Caco-2 (cell line): ENCODE measurements at regions not wholly inside any gene's neighbourhood (a gene's known extent, or its start where the extent isn't known, plus 50 kb on each side); places are given as distances from the start of the nearest gene placed in this dataset.

Source experiments
- BruUV-seq: library from RNA; stranded (reverse); fragments of 400-500 nt; replicated peaks from 2 replicates; lab custom pipeline; 2021; lab: Mats Ljungman, UMichigan
- CTCF ChIA-PET: fragments of 300-600 bp; sonication (Branson Sonifier 250); formaldehyde crosslinking; loops from one replicate; lab custom pipeline; 2022; ENCODE audit warnings: antibody characterized with exemption; lab: Charles Lee
- POLR2A ChIA-PET: fragments of 300-600 bp; sonication (Branson Sonifier 250); formaldehyde crosslinking; loops from one replicate; lab custom pipeline; 2022; ENCODE audit warnings: antibody characterized with exemption; lab: Charles Lee
- DNase-seq, 2 experiments: peaks; one replicate each; pipeline versions ENCODE4 v3.0.0 to v3.0.0-alpha.2; 2020 to 2022
- H3K27me3 ChIP-seq: replicated peaks from 2 replicates; pipeline ENCODE4 v1.6.0; 2011; ENCODE audit warnings: low read length; ENCODE audit not compliant: control insufficient read depth, insufficient read depth
- H3K36me3 ChIP-seq: 2 replicates; pipeline ENCODE4 v1.5.1; 2011; ENCODE audit warnings: low read length; ENCODE audit not compliant: control insufficient read depth, insufficient read depth
- H3K4me1 ChIP-seq: fragments of 250-450 bp; sonication (Bioruptor Pico); 2 replicates; pipeline ENCODE4 v1.5.1; 2020; ENCODE audit warnings: mild to moderate bottlenecking
- H3K4me3 ChIP-seq: 2 replicates; pipeline ENCODE4 v1.5.1; 2011; ENCODE audit warnings: low read depth, mild to moderate bottlenecking, control low read depth, low read length
- H3K9me3 ChIP-seq: fragments of 250-450 bp; sonication (Bioruptor Pico); 2 replicates; pipeline ENCODE4 v1.5.1; 2020; ENCODE audit warnings: mild to moderate bottlenecking, moderate library complexity
- H3K27ac Mint-ChIP-seq: one replicate; pipeline ENCODE4 v1.8.0; 2022; ENCODE audit warnings: mixed read lengths; ENCODE audit not compliant: unreplicated experiment
- H3K27me3 Mint-ChIP-seq: one replicate; pipeline ENCODE4 v1.8.0; 2022; ENCODE audit warnings: mixed read lengths; ENCODE audit not compliant: insufficient read depth, unreplicated experiment
- H3K36me3 Mint-ChIP-seq: one replicate; pipeline ENCODE4 v1.8.0; 2022; ENCODE audit warnings: mild to moderate bottlenecking, mixed read lengths; ENCODE audit not compliant: insufficient read depth, unreplicated experiment
- H3K4me1 Mint-ChIP-seq: one replicate; pipeline ENCODE4 v1.8.0; 2022; ENCODE audit warnings: low read depth, mixed read lengths; ENCODE audit not compliant: unreplicated experiment
- H3K4me3 Mint-ChIP-seq: one replicate; pipeline ENCODE4 v1.8.0; 2022; ENCODE audit warnings: mild to moderate bottlenecking, moderate library complexity, mixed read lengths; ENCODE audit not compliant: unreplicated experiment
- H3K9me3 Mint-ChIP-seq: one replicate; pipeline ENCODE4 v1.8.0; 2022; ENCODE audit warnings: mixed read lengths; ENCODE audit not compliant: unreplicated experiment
- intact Hi-C: fragments of 100-400 bp; cut with micrococcal nuclease; formaldehyde crosslinking; loops from one replicate; pipeline ENCODE4 v1.10.0; 2022; ENCODE audit not compliant: unreplicated experiment
- TF ChIP-seq, protein P1 (sequence below), 2 experiments: fragments of 200-600 bp in 1 of 2; IDR thresholded peaks; 1 replicate in 1 of 2; 2 replicates in 1 of 2; pipeline versions ENCODE4 v1.5.1 to v1.8.0; 2011 to 2022; ENCODE audit warnings: antibody characterized with exemption in 1 of 2, control low read depth in 1 of 2, inconsistent platforms in 1 of 2, low read depth in 1 of 2, low read length in 1 of 2, mild to moderate bottlenecking in 1 of 2, moderate library complexity in 1 of 2; ENCODE audit not compliant: insufficient read depth in 1 of 2, severe bottlenecking in 1 of 2, unreplicated experiment in 1 of 2

DNA sequence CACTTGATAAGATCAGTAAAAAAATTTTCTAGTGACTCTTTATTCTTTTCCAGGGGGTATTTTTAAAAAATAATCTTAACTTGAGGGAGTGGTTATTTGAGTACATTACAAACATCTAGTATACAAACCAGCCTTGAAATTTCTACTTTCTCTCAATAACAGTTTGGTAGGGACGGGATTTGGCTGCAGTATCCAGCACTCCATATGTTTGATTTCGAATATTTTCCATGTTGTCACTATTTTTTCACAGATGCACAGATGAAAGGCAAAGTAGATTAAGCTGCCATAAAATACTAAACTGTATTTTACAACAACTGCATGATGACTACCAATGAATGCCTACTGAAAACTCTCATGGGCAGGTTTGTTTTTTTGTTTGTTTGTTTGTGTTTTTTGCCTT lies 225.0 kb downstream of the COX7B2 start:
- POLR2A ChIA-PET = no interaction called here

DNA sequence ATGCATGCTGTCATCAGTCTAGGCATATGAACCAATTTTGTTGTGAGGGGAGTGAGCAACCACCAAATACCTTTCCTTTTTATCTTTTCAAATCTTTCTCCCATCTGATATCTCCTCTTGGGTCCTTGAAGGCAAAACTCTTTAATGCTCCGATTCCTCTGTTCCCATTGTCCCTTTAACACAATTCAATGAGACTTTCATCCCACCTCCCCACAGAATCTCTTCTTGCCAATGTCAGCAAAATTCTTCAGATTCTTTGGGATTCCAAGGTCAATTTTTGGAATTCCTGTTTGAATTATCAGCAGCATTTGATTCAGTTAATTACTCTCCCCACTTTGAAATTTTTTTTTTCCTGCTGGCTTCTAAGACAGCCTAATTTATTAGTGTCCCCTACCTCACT lies 232.7 kb downstream of the COX7B2 start:
- no peaks in the 10 kb centered on the region for H3K36me3 ChIP-seq
- no TSS peak for BruUV-seq
- H3K36me3 Mint-ChIP-seq = no peaks in the 10 kb centered on the region
- peaks cover 30% of the 10 kb centered on the region for H3K9me3 Mint-ChIP-seq
- TF ChIP-seq, protein P1, sequence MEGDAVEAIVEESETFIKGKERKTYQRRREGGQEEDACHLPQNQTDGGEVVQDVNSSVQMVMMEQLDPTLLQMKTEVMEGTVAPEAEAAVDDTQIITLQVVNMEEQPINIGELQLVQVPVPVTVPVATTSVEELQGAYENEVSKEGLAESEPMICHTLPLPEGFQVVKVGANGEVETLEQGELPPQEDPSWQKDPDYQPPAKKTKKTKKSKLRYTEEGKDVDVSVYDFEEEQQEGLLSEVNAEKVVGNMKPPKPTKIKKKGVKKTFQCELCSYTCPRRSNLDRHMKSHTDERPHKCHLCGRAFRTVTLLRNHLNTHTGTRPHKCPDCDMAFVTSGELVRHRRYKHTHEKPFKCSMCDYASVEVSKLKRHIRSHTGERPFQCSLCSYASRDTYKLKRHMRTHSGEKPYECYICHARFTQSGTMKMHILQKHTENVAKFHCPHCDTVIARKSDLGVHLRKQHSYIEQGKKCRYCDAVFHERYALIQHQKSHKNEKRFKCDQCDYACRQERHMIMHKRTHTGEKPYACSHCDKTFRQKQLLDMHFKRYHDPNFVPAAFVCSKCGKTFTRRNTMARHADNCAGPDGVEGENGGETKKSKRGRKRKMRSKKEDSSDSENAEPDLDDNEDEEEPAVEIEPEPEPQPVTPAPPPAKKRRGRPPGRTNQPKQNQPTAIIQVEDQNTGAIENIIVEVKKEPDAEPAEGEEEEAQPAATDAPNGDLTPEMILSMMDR (IDR thresholded peaks at IDR 0.05; ENCODE audit: insufficient read depth in 1 of 2, low read depth in 1 of 2, low read length in 1 of 2, severe bottlenecking in 1 of 2, unreplicated experiment in 1 of 2) = no peak
- no peaks in the 10 kb centered on the region; the same call in 1 of the 2 replicates for H3K9me3 ChIP-seq
- no peaks in the 10 kb centered on the region for H3K27me3 ChIP-seq
- H3K4me3 ChIP-seq = no peak overlapping the region
- no peak overlapping the region for H3K4me3 Mint-ChIP-seq
- peaks cover 13% of the 10 kb centered on the region for H3K4me1 ChIP-seq
- intact Hi-C loops = no loop called here
- POLR2A ChIA-PET = no interaction called here
- H3K27ac Mint-ChIP-seq = no peak overlapping the region
- H3K27me3 Mint-ChIP-seq = no peaks in the 10 kb centered on the region
- CTCF ChIA-PET = no interaction called here
- H3K4me1 Mint-ChIP-seq = no peaks in the 10 kb centered on the region
- no peak for DNase-seq

More for the DNA sequence above, 225.0 kb downstream of the COX7B2 start:
- Histone ChIP-seq H3K4me3 (no peak overlapping the region), H3K9me3 (no peaks in the 10 kb centered on the region; the same call in 1 of the 2 replicates), H3K27me3 (no peaks in the 10 kb centered on the region), H3K36me3 (no peaks in the 10 kb centered on the region), H3K4me1 (no peaks in the 10 kb centered on the region)
- intact Hi-C loops = no loop called here
- H3K36me3 Mint-ChIP-seq = no peaks in the 10 kb centered on the region
- CTCF ChIA-PET = no interaction called here
- no TSS peak for BruUV-seq
- no peaks in the 10 kb centered on the region for H3K4me1 Mint-ChIP-seq
- H3K27me3 Mint-ChIP-seq = no peaks in the 10 kb centered on the region
- no peak for DNase-seq
- peaks cover 6% of the 10 kb centered on the region for H3K9me3 Mint-ChIP-seq
- H3K4me3 Mint-ChIP-seq = no peak overlapping the region
- no peak overlapping the region for H3K27ac Mint-ChIP-seq
- TF ChIP-seq, protein P1 (IDR thresholded peaks at IDR 0.05; ENCODE audit: insufficient read depth in 1 of 2, low read depth in 1 of 2, low read length in 1 of 2, severe bottlenecking in 1 of 2, unreplicated experiment in 1 of 2) = no peak

DNA sequence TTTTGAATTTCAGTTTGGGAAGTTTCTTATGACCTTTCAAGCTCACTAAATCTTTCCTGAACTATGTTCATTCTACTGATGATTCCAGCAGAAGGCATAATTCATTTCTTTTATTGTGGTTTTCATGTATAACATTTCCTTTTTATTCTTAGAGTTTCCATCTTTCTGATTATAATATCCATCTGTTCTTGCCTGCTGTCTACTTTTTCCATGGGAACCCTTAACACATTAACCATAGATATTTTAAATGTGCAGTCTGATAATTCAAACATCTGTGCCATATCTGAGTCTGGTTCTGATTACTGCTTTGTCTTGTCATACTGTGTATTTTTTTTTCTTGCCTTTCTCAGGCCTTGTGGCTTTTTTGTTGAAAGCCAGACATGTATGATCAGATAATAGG lies 234.7 kb downstream of the COX7B2 start:
- no TSS peak for BruUV-seq
- Mint-ChIP-seq H3K27ac (no peak overlapping the region), H3K36me3 (no peaks in the 10 kb centered on the region), H3K4me1 (no peaks in the 10 kb centered on the region), H3K4me3 (no peak overlapping the region), H3K27me3 (no peaks in the 10 kb centered on the region), H3K9me3 (peaks cover 27% of the 10 kb centered on the region)
- intact Hi-C loops = no loop called here
- ChIA-PET CTCF (no interaction called here), POLR2A (no interaction called here)
- TF ChIP-seq, protein P1 (IDR thresholded peaks at IDR 0.05; ENCODE audit: insufficient read depth in 1 of 2, low read depth in 1 of 2, low read length in 1 of 2, severe bottlenecking in 1 of 2, unreplicated experiment in 1 of 2) = no peak
- Histone ChIP-seq H3K27me3 (no peaks in the 10 kb centered on the region), H3K36me3 (no peaks in the 10 kb centered on the region), H3K4me1 (peaks cover 13% of the 10 kb centered on the region), H3K4me3 (no peak overlapping the region), H3K9me3 (no peaks in the 10 kb centered on the region)
- DNase-seq = no peak
